ENCODE measurements at regions not wholly inside any gene's neighbourhood (a gene's known extent, or its start where the extent isn't known, plus 50 kb on each side); places are given as distances from the start of the nearest gene placed in this dataset.

- no peak for TF ChIP-seq CSDC2 (CRISPR knock-in tag; IDR thresholded peaks at IDR 0.05)
- TF ChIP-seq ZNF8 (CRISPR knock-in tag; IDR thresholded peaks at IDR 0.05) = no peak
- no peak for TF ChIP-seq BACH2 (CRISPR knock-in tag; IDR thresholded peaks at IDR 0.05; ENCODE audit: borderline replicate concordance)
- TF ChIP-seq ISL1 (CRISPR knock-in tag; IDR thresholded peaks at IDR 0.05) = no peak
- no peak for TF ChIP-seq GLIS3 (CRISPR knock-in tag; IDR thresholded peaks at IDR 0.05)
- TF ChIP-seq RARB (CRISPR knock-in tag; IDR thresholded peaks at IDR 0.05) = no peak
- TF ChIP-seq POU6F1 (CRISPR knock-in tag; IDR thresholded peaks at IDR 0.05; ENCODE audit: borderline replicate concordance, low read depth) = no peak
- no peak for ATAC-seq
Measured at GRCh38 chr16:82389956-82390650, 220.1 kb upstream of the MPHOSPH6 start.

DNA sequence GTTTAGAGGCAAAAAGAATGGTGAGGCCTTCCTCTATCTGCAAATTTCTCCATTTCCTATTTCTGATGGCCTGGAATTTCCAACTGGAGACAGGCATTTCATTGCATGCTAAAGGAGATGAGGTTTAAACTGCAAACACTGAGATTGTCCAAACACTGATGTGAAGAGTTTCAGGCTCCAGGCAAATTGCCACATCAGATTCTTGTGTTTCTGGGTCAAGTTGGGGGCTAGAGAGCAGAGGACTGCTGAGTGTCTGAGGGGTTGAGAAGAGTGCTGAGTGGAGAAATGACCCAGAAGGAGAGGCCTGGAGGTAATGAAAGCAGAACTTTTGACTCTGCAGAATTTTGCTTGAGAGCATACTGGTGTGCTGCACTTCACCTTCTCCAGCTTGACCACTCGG is 216.7 kb upstream of the MPHOSPH6 start:
- no peak for TF ChIP-seq ZFP30 (CRISPR knock-in tag; IDR thresholded peaks at IDR 0.05)
- no peak for TF ChIP-seq GLIS3 (CRISPR knock-in tag; IDR thresholded peaks at IDR 0.05)
- no peak for TF ChIP-seq PPARA (CRISPR knock-in tag; IDR thresholded peaks at IDR 0.05; ENCODE audit: borderline replicate concordance)
- TF ChIP-seq, protein P1, sequence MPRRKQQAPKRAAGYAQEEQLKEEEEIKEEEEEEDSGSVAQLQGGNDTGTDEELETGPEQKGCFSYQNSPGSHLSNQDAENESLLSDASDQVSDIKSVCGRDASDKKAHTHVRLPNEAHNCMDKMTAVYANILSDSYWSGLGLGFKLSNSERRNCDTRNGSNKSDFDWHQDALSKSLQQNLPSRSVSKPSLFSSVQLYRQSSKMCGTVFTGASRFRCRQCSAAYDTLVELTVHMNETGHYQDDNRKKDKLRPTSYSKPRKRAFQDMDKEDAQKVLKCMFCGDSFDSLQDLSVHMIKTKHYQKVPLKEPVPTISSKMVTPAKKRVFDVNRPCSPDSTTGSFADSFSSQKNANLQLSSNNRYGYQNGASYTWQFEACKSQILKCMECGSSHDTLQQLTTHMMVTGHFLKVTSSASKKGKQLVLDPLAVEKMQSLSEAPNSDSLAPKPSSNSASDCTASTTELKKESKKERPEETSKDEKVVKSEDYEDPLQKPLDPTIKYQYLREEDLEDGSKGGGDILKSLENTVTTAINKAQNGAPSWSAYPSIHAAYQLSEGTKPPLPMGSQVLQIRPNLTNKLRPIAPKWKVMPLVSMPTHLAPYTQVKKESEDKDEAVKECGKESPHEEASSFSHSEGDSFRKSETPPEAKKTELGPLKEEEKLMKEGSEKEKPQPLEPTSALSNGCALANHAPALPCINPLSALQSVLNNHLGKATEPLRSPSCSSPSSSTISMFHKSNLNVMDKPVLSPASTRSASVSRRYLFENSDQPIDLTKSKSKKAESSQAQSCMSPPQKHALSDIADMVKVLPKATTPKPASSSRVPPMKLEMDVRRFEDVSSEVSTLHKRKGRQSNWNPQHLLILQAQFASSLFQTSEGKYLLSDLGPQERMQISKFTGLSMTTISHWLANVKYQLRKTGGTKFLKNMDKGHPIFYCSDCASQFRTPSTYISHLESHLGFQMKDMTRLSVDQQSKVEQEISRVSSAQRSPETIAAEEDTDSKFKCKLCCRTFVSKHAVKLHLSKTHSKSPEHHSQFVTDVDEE (CRISPR knock-in tag; IDR thresholded peaks at IDR 0.05) = no peak
- TF ChIP-seq ARNTL (CRISPR knock-in tag; IDR thresholded peaks at IDR 0.05; ENCODE audit: borderline replicate concordance, low read depth) = no peak
- TF ChIP-seq ZNF70 (CRISPR knock-in tag; IDR thresholded peaks at IDR 0.05) = no peak
- no peak for TF ChIP-seq CSRNP3 (CRISPR knock-in tag; IDR thresholded peaks at IDR 0.05)

GRCh38 chr16:82384949-82385348 is 214.9 kb upstream of the MPHOSPH6 start:
- TF ChIP-seq RARB (CRISPR knock-in tag; IDR thresholded peaks at IDR 0.05) (no peak), CREB5 (CRISPR knock-in tag; IDR thresholded peaks at IDR 0.05; ENCODE audit: low read depth) (no peak), ZNF70 (CRISPR knock-in tag; IDR thresholded peaks at IDR 0.05) (no peak), GLIS3 (CRISPR knock-in tag; IDR thresholded peaks at IDR 0.05) (no peak), ARNTL (CRISPR knock-in tag; IDR thresholded peaks at IDR 0.05; ENCODE audit: borderline replicate concordance, low read depth) (no peak), OSR1 (CRISPR knock-in tag; IDR thresholded peaks at IDR 0.05) (no peak), TOX (CRISPR knock-in tag; IDR thresholded peaks at IDR 0.05; ENCODE audit: borderline replicate concordance) (no peak), TCF4 (CRISPR knock-in tag; IDR thresholded peaks at IDR 0.05; ENCODE audit: borderline replicate concordance) (no peak), BACH2 (CRISPR knock-in tag; IDR thresholded peaks at IDR 0.05; ENCODE audit: borderline replicate concordance) (no peak), ZNF8 (CRISPR knock-in tag; IDR thresholded peaks at IDR 0.05) (no peak), POU6F1 (CRISPR knock-in tag; IDR thresholded peaks at IDR 0.05; ENCODE audit: borderline replicate concordance, low read depth) (no peak), CSRNP3 (CRISPR knock-in tag; IDR thresholded peaks at IDR 0.05) (no peak), CSDC2 (CRISPR knock-in tag; IDR thresholded peaks at IDR 0.05) (no peak)
- TF ChIP-seq, protein P2, sequence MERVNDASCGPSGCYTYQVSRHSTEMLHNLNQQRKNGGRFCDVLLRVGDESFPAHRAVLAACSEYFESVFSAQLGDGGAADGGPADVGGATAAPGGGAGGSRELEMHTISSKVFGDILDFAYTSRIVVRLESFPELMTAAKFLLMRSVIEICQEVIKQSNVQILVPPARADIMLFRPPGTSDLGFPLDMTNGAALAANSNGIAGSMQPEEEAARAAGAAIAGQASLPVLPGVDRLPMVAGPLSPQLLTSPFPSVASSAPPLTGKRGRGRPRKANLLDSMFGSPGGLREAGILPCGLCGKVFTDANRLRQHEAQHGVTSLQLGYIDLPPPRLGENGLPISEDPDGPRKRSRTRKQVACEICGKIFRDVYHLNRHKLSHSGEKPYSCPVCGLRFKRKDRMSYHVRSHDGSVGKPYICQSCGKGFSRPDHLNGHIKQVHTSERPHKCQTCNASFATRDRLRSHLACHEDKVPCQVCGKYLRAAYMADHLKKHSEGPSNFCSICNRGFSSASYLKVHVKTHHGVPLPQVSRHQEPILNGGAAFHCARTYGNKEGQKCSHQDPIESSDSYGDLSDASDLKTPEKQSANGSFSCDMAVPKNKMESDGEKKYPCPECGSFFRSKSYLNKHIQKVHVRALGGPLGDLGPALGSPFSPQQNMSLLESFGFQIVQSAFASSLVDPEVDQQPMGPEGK (CRISPR knock-in tag; IDR thresholded peaks at IDR 0.05; ENCODE audit: borderline replicate concordance) = no peak
- no peak for ATAC-seq

More for the DNA sequence above, 216.7 kb upstream of the MPHOSPH6 start:
- ATAC-seq = no peak

All from SK-N-SH treated with all-trans-retinoic acid at 6 μM for 48 hours (cell line).